Immature natural killer cell (primary cell): ENCODE measurements at regions not wholly inside any gene's neighbourhood (a gene's known extent, or its start where the extent isn't known, plus 50 kb on each side); places are given as distances from the start of the nearest gene placed in this dataset.
"Not testable (repeated sequence)": the region's sequence is repeated elsewhere in the genome, so short reads cannot be mapped to it uniquely, and the experiment has no call there.

Experiments used
- DNase-seq, 3 donors: peaks; one replicate each; pipeline ENCODE4 v3.0.0; 2022; ENCODE audit warnings: mixed read lengths in 1 of 3
- H3K27ac Mint-ChIP-seq, 6 donors: one replicate each; pipeline ENCODE4 v1.8.0; 2020; ENCODE audit warnings: mixed read lengths in 6 of 6, mild to moderate bottlenecking in 5 of 6, inconsistent platforms in 4 of 6, moderate library complexity in 3 of 6
- H3K27me3 Mint-ChIP-seq, 3 donors: one replicate each; pipeline ENCODE4 v1.8.0; 2020 to 2021; ENCODE audit warnings: low read depth in 3 of 3, mild to moderate bottlenecking in 3 of 3, mixed read lengths in 3 of 3, moderate library complexity in 3 of 3, inconsistent platforms in 1 of 3
- H3K36me3 Mint-ChIP-seq, 3 donors: one replicate each; pipeline ENCODE4 v1.8.0; 2020; ENCODE audit warnings: mixed read lengths in 3 of 3, inconsistent platforms in 2 of 3, mild to moderate bottlenecking in 2 of 3
- H3K4me1 Mint-ChIP-seq, 2 donors: one replicate each; pipeline ENCODE4 v1.8.0; 2020; ENCODE audit warnings: inconsistent platforms in 2 of 2, mild to moderate bottlenecking in 2 of 2, mixed read lengths in 2 of 2, moderate library complexity in 1 of 2
- H3K4me3 Mint-ChIP-seq, 5 donors: one replicate each; pipeline ENCODE4 v1.8.0; 2020; ENCODE audit warnings: mild to moderate bottlenecking in 5 of 5, mixed read lengths in 5 of 5, inconsistent platforms in 3 of 5, moderate library complexity in 3 of 5
- H3K9me3 Mint-ChIP-seq, 6 donors: one replicate each; pipeline ENCODE4 v1.8.0; 2020; ENCODE audit warnings: mild to moderate bottlenecking in 6 of 6, mixed read lengths in 6 of 6, inconsistent platforms in 4 of 6, moderate library complexity in 3 of 6

GRCh38 chr6:8860671-8861070 lies 425.3 kb upstream of the SLC35B3 start:
- H3K4me1 Mint-ChIP-seq: no peaks in the 10 kb centered on the region
- no peaks in the 10 kb centered on the region for H3K36me3 Mint-ChIP-seq
- no peak overlapping the region for H3K4me3 Mint-ChIP-seq
- no peaks in the 10 kb centered on the region for H3K27me3 Mint-ChIP-seq
- no peak for DNase-seq
- no peak overlapping the region for H3K27ac Mint-ChIP-seq
- peaks cover 0 to 10% (median 2%) of the 10 kb centered on the region in 6 donors for H3K9me3 Mint-ChIP-seq

- Mint-ChIP-seq H3K27me3 (no peaks in the 10 kb centered on the region), H3K36me3 (no peaks in the 10 kb centered on the region), H3K27ac (no peak overlapping the region), H3K4me1 (no peaks in the 10 kb centered on the region), H3K9me3 (peaks cover 0 to 10% (median under 1%) of the 10 kb centered on the region in 6 donors), H3K4me3 (no peak overlapping the region)
- DNase-seq: no peak
Measured at GRCh38 chr6:8859501-8859900, 424.2 kb upstream of the SLC35B3 start.

DNA sequence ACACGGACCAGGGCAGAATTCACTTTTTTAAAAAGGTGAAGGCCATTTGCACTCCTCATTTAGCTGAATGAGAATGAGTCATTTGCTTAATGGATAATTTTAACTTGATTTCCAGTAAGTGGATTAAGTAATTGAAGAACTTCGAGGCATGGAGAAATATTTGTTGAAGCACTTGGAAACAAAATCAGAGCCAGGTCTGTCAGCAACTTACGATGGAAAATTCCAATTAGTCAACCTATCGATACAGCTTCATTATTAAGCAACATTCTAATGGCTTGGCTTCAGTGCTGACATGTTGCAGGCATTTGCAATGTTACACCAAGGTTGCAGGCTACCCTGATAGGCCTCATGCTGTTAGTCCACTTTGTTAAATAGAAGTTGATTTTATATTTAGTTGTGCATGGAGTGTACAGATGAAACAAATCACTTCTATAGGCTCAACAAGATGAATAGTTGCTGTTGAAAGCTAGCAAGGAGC lies 423.5 kb upstream of the SLC35B3 start:
- no peaks in the 10 kb centered on the region for H3K27me3 Mint-ChIP-seq
- peaks cover 0 to 10% (median under 1%) of the 10 kb centered on the region in 6 donors for H3K9me3 Mint-ChIP-seq
- no peaks in the 10 kb centered on the region for H3K4me1 Mint-ChIP-seq
- no peak overlapping the region for H3K4me3 Mint-ChIP-seq
- peaks cover 0 to 3% (median 0%) of the 10 kb centered on the region in 3 donors for H3K36me3 Mint-ChIP-seq
- no peak for DNase-seq
- H3K27ac Mint-ChIP-seq: no peak overlapping the region

GRCh38 chr6:8857160-8857559 lies 421.8 kb upstream of the SLC35B3 start:
- peaks cover 0 to 2% (median 0%) of the 10 kb centered on the region in 3 donors for H3K27me3 Mint-ChIP-seq
- H3K4me1 Mint-ChIP-seq: no peaks in the 10 kb centered on the region
- H3K36me3 Mint-ChIP-seq: peaks cover 0 to 3% (median 0%) of the 10 kb centered on the region in 3 donors
- no peak overlapping the region for H3K4me3 Mint-ChIP-seq
- H3K9me3 Mint-ChIP-seq: peaks cover 0 to 24% (median 5%) of the 10 kb centered on the region in 6 donors
- H3K27ac Mint-ChIP-seq: no peak overlapping the region
- DNase-seq: no peak

DNA sequence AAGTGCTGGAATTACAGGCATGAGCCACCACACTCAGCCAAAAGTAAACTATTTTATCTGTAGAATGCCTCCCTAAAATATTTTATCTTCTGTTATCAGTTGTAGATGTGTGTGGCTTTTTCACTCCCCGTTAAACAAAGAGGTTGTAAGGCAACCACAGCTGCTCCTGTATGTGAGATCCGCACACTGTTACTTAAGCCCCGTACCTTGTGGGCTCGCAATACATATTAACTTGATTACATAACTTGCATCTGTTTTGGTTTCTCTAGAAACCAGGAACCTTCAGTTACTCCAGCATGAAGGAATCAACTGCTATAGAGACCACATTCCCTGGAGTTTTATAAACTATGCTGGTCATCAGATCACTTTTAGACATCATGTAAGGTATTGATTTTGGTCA lies 420.1 kb upstream of the SLC35B3 start:
- no peak overlapping the region for H3K4me3 Mint-ChIP-seq
- peaks cover 0 to 3% (median 0%) of the 10 kb centered on the region in 3 donors for H3K36me3 Mint-ChIP-seq

GRCh38 chr6:8852332-8852731 lies 417.0 kb upstream of the SLC35B3 start:
- Mint-ChIP-seq H3K27ac (no peak overlapping the region), H3K4me3 (no peak overlapping the region), H3K36me3 (peaks cover 0 to 3% (median 0%) of the 10 kb centered on the region in 3 donors), H3K9me3 (peaks cover 0 to 32% (median 6%) of the 10 kb centered on the region in 6 donors), H3K27me3 (peaks cover 0 to 6% (median 0%) of the 10 kb centered on the region in 3 donors), H3K4me1 (no peaks in the 10 kb centered on the region)
- no peak for DNase-seq

More for the DNA sequence above, 420.1 kb upstream of the SLC35B3 start:
- H3K27ac Mint-ChIP-seq: no peak overlapping the region
- no peaks in the 10 kb centered on the region for H3K4me1 Mint-ChIP-seq
- peaks cover 0 to 2% (median 0%) of the 10 kb centered on the region in 3 donors for H3K27me3 Mint-ChIP-seq
- no peak for DNase-seq
- peaks cover 0 to 24% (median 2%) of the 10 kb centered on the region in 6 donors for H3K9me3 Mint-ChIP-seq

- not testable (repeated sequence) for H3K4me1 Mint-ChIP-seq, H3K27ac Mint-ChIP-seq, H3K4me3 Mint-ChIP-seq, H3K36me3 Mint-ChIP-seq, H3K27me3 Mint-ChIP-seq, DNase-seq
- H3K9me3 Mint-ChIP-seq: peaks cover 0 to 16% (median 6%) of the 10 kb centered on the region in 6 donors
Measured at GRCh38 chr6:8846680-8847079, 411.3 kb upstream of the SLC35B3 start.

- DNase-seq: no peak
- Mint-ChIP-seq H3K27ac (no peak overlapping the region), H3K9me3 (peaks cover 0 to 16% (median 6%) of the 10 kb centered on the region in 6 donors), H3K36me3 (no peaks in the 10 kb centered on the region), H3K4me1 (no peaks in the 10 kb centered on the region), H3K27me3 (peaks cover 0 to 5% (median 0%) of the 10 kb centered on the region in 3 donors), H3K4me3 (no peak overlapping the region)
Measured at GRCh38 chr6:8845690-8846089, 410.3 kb upstream of the SLC35B3 start.

- no peak for DNase-seq
- Mint-ChIP-seq H3K4me3 (no peak overlapping the region), H3K36me3 (no peaks in the 10 kb centered on the region), H3K4me1 (no peaks in the 10 kb centered on the region), H3K27me3 (peaks cover 0 to under 1% (median 0%) of the 10 kb centered on the region in 3 donors), H3K27ac (no peak overlapping the region), H3K9me3 (peaks cover 0 to 14% (median 7%) of the 10 kb centered on the region in 6 donors)
Measured at GRCh38 chr6:8844968-8845367, 409.6 kb upstream of the SLC35B3 start.

GRCh38 chr6:8839626-8840025 lies 404.3 kb upstream of the SLC35B3 start:
- H3K4me3 Mint-ChIP-seq: no peak overlapping the region
- H3K9me3 Mint-ChIP-seq: peaks cover 0 to 10% (median 3%) of the 10 kb centered on the region in 6 donors
- no peak for DNase-seq
- no peaks in the 10 kb centered on the region for H3K4me1 Mint-ChIP-seq
- no peak overlapping the region for H3K27ac Mint-ChIP-seq
- H3K36me3 Mint-ChIP-seq: no peaks in the 10 kb centered on the region
- H3K27me3 Mint-ChIP-seq: peaks cover 0 to 2% (median 1%) of the 10 kb centered on the region in 3 donors

DNA sequence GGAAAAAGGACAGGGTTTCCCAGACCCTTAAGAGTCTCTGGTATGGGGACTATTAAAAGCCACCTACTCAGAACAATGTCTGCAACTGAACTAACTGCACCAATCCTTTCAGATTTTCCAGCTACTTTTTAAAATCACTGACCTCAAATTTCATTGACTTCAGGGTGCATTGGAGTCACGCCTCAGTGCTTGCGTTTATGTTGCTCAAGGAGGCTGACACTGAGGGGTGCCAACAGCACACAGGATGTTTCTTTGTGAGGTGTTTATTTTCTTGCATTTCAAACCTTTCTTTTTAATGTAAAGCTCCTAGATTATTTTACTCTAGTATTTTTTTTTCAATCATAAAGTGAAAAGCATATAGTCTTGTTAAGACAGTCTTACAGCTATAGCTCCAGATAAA lies 402.0 kb upstream of the SLC35B3 start:
- peaks cover 0 to 8% (median 3%) of the 10 kb centered on the region in 6 donors for H3K9me3 Mint-ChIP-seq
- no peak overlapping the region for H3K4me3 Mint-ChIP-seq
- H3K27ac Mint-ChIP-seq: no peak overlapping the region
- H3K4me1 Mint-ChIP-seq: no peaks in the 10 kb centered on the region
- H3K27me3 Mint-ChIP-seq: peaks cover 0 to 2% (median 1%) of the 10 kb centered on the region in 3 donors
- no peak for DNase-seq
- H3K36me3 Mint-ChIP-seq: no peaks in the 10 kb centered on the region

DNA sequence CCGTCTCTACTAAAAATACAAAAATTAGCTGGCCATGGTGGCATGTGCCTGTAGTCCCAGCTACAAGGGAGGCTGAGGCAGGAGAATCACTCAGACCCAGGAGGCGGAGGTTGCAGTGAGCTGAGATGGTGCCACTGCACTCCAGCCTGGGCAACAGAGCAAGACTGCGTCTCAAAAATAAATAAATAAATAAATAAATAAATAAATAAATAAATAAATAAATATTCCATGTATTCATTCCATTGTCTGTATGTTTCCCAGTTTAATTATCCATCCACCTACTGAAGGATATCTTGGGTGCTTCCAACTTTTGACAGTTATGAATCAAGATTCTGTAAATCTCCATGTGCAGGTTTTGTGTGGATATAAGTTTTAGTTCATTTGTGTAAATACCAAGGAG lies 397.4 kb upstream of the SLC35B3 start:
- not testable (repeated sequence) for H3K4me3 Mint-ChIP-seq, H3K36me3 Mint-ChIP-seq, H3K4me1 Mint-ChIP-seq, H3K27me3 Mint-ChIP-seq, H3K27ac Mint-ChIP-seq, DNase-seq
- H3K9me3 Mint-ChIP-seq: peaks cover 0 to 17% (median 5%) of the 10 kb centered on the region in 6 donors

DNA sequence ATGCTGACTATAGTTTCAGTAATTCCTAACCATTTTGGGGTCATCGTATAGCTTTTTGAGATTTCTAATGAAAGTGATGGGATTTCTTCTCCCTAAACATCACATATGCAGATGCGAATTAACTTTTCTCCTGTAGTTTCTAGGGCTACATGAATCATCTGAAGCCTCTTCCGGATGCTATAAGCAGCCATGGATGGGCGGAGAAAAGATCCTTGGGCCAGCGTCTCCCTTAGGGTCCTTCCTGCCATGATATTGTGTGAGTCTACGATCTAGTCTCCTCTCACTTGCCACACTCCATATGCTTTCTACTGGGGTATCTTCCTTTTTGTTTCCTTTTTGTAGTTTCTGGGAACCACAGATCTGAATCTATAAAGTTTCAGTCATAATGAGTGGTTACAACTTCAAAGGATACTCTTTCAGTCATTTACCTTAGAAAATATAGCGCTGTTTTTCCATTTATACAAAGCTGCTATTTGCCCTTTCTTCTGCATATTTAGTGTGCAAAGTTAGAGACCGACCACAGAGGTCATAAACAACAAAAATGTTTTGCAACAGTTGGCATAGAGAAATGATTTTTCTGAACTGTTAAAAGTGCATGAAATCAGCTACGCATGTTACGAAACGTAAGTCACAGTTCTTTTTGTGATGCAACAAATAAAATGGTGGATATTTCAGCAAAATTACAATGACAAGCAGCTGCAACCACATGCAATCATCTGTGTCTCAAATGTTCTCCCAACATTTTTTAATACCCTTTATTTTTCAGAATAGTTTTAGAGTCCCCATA lies 396.2 kb upstream of the SLC35B3 start:
- H3K27ac Mint-ChIP-seq: no peak overlapping the region
- H3K9me3 Mint-ChIP-seq: peaks cover 0 to 17% (median 4%) of the 10 kb centered on the region in 6 donors

DNA sequence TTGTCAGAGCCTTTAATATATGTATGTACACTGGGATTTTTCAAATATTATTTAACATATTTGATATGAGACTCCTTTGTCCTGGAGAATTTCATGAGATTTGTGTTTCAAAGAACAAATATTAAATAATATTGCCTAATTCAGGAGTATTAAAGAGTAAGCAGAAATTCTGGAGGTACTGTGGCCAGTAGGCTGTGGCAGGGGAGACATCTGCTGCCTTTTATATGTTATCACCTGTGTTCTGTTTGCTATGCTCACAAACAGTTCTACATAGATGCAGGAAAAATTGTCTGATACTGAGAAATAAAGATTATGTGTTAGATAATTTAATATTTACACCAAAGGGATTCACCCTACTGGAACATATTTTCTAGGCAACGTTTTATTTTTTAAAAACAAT lies 395.4 kb upstream of the SLC35B3 start:
- Mint-ChIP-seq H3K36me3 (no peaks in the 10 kb centered on the region), H3K9me3 (peaks cover 0 to 17% (median 3%) of the 10 kb centered on the region in 6 donors), H3K27me3 (no peaks in the 10 kb centered on the region)

More for the DNA sequence above, 396.2 kb upstream of the SLC35B3 start:
- Mint-ChIP-seq H3K36me3 (no peaks in the 10 kb centered on the region), H3K4me3 (no peak overlapping the region), H3K4me1 (no peaks in the 10 kb centered on the region), H3K27me3 (no peaks in the 10 kb centered on the region)
- DNase-seq: no peak

More for the DNA sequence above, 395.4 kb upstream of the SLC35B3 start:
- no peak for DNase-seq
- Mint-ChIP-seq H3K4me1 (no peaks in the 10 kb centered on the region), H3K4me3 (no peak overlapping the region), H3K27ac (no peak overlapping the region)
